Loucy (cell line): ENCODE measurements at regions not wholly inside any gene's neighbourhood (a gene's known extent, or its start where the extent isn't known, plus 50 kb on each side); places are given as distances from the start of the nearest gene placed in this dataset.

ENCODE experiments used
- H2AFZ ChIP-seq: fragments of 200-600 bp; sonication (generic); 2 replicates; pipeline ENCODE4 v1.6.0; 2016; ENCODE audit warnings: antibody characterized with exemption, mild to moderate bottlenecking, low read length, moderate library complexity
- H3F3A ChIP-seq: fragments of 200-600 bp; 2 replicates; pipeline ENCODE4 v1.6.0; 2016; ENCODE audit warnings: antibody characterized with exemption, low read depth, mild to moderate bottlenecking
- H3K27me3 ChIP-seq: fragments of 200-600 bp; sonication (generic); 2 replicates; pipeline ENCODE4 v1.6.1; 2014; ENCODE audit warnings: low read length, mild to moderate bottlenecking; ENCODE audit not compliant: insufficient read depth, poor library complexity, severe bottlenecking
- H3K36me3 ChIP-seq: fragments of 200-600 bp; sonication (generic); 2 replicates; pipeline ENCODE4 v1.6.1; 2016; ENCODE audit warnings: low read length; ENCODE audit not compliant: insufficient read depth
- H3K4me1 ChIP-seq: fragments of 200-600 bp; sonication (generic); 2 replicates; pipeline ENCODE4 v1.5.1; 2014; ENCODE audit warnings: low read length, mild to moderate bottlenecking; ENCODE audit not compliant: insufficient read depth, poor library complexity, severe bottlenecking
- H3K4me2 ChIP-seq: fragments of 200-600 bp; sonication (generic); 2 replicates; pipeline ENCODE4 v1.6.0; 2014; ENCODE audit warnings: antibody characterized with exemption, low read length, low read depth, mild to moderate bottlenecking; ENCODE audit not compliant: poor library complexity, severe bottlenecking
- H3K4me3 ChIP-seq: fragments of 200-600 bp; sonication (generic); 2 replicates; pipeline ENCODE4 v1.5.1; 2014; ENCODE audit warnings: low read length, mild to moderate bottlenecking, mixed read lengths; ENCODE audit not compliant: poor library complexity, severe bottlenecking
- H3K79me2 ChIP-seq: fragments of 200-600 bp; sonication (generic); 2 replicates; pipeline ENCODE4 v1.6.1; 2014; ENCODE audit warnings: low read length; ENCODE audit not compliant: insufficient read depth
- H3K9ac ChIP-seq: fragments of 200-600 bp; sonication (generic); 2 replicates; pipeline ENCODE4 v1.6.0; 2014; ENCODE audit warnings: mild to moderate bottlenecking, low read depth, low read length, moderate library complexity; ENCODE audit not compliant: poor library complexity, severe bottlenecking
- H3K9me2 ChIP-seq: fragments of 200-600 bp; sonication (generic); replicated peaks from 2 replicates; pipeline ENCODE4 v1.6.1; 2016; ENCODE audit warnings: low read depth, low read length, mixed read lengths
- H3K9me3 ChIP-seq: fragments of 200-600 bp; sonication (generic); 2 replicates; pipeline ENCODE4 v1.6.1; 2014; ENCODE audit warnings: mild to moderate bottlenecking, antibody characterized with exemption, low read length, low read depth; ENCODE audit not compliant: insufficient read depth
- H4K20me1 ChIP-seq: fragments of 200-600 bp; sonication (generic); 2 replicates; pipeline ENCODE4 v1.6.0; 2014; ENCODE audit warnings: antibody characterized with exemption, low read length, mild to moderate bottlenecking; ENCODE audit not compliant: insufficient read depth, poor library complexity, severe bottlenecking
- EZH2phosphoT487 ChIP-seq: fragments of 200-600 bp; IDR thresholded peaks from 2 replicates; pipeline ENCODE4 v1.6.1; 2018; ENCODE audit warnings: antibody characterized with exemption, mild to moderate bottlenecking, moderate library complexity, borderline replicate concordance
- TF ChIP-seq, protein P1 (sequence below): fragments of 200-600 bp; sonication (generic); conservative IDR thresholded peaks from 2 replicates; pipeline ENCODE4 v1.5.1; 2014; ENCODE audit warnings: mild to moderate bottlenecking, antibody characterized with exemption, low read length

DNA sequence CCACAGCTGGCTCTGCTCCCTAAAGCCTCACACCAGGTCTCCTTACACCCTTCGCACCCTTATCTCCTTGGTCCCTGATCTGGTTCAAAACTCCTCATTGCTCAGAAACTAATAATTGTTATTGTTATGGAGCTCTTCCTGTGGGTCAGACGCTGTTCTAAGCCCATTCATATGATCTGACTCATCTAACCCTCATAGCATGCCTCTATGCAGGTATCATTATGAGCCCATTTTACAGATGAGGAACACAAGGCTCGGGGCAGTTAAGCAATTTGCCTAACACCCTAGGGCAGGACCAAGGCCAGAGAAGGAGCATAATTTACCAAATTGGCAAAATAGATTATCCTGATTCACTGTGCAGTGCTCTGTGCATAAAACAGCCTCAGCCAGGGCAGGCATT lies 51.8 kb upstream of the CCDC167 start:
- TF ChIP-seq, protein P1, sequence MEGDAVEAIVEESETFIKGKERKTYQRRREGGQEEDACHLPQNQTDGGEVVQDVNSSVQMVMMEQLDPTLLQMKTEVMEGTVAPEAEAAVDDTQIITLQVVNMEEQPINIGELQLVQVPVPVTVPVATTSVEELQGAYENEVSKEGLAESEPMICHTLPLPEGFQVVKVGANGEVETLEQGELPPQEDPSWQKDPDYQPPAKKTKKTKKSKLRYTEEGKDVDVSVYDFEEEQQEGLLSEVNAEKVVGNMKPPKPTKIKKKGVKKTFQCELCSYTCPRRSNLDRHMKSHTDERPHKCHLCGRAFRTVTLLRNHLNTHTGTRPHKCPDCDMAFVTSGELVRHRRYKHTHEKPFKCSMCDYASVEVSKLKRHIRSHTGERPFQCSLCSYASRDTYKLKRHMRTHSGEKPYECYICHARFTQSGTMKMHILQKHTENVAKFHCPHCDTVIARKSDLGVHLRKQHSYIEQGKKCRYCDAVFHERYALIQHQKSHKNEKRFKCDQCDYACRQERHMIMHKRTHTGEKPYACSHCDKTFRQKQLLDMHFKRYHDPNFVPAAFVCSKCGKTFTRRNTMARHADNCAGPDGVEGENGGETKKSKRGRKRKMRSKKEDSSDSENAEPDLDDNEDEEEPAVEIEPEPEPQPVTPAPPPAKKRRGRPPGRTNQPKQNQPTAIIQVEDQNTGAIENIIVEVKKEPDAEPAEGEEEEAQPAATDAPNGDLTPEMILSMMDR, result no peak
- no peak for TF ChIP-seq EZH2phosphoT487
- H3K4me1 ChIP-seq, result no peaks in the 10 kb centered on the region
- H3K4me2 ChIP-seq, result no peak overlapping the region

DNA sequence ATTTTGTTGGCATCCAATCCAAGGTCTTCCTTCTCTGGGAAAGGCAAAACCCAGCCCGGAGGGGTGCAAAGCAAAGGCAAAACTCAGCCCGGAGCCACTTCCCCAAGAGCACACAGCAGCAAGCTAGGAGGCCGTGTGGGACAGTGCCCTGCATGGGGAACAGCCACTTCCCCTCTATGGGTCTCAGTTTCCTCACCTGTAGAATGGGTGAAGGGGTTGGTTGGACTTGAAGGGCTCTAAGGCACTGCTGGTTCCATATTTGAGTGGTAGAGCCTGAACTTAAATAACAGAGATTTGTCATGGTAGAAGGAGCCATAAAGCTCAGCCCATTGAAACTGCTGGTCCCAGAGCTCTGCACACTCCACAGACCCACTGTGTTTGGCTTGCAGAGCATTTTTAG lies 51.3 kb upstream of the CCDC167 start:
- Histone ChIP-seq H3F3A (no peaks in the 10 kb centered on the region), H3K4me1 (no peaks in the 10 kb centered on the region), H3K9me3 (no peaks in the 10 kb centered on the region), H3K27me3 (no peaks in the 10 kb centered on the region), H4K20me1 (no peaks in the 10 kb centered on the region), H3K79me2 (no peaks in the 10 kb centered on the region), H3K4me3 (no peak overlapping the region), H3K4me2 (no peak overlapping the region), H3K9ac (no peak overlapping the region), H3K36me3 (no peaks in the 10 kb centered on the region), H2AFZ (no peak overlapping the region), H3K9me2 (no peaks in the 10 kb centered on the region)
- TF ChIP-seq, protein P1, result no peak
- TF ChIP-seq EZH2phosphoT487, result no peak

More for the DNA sequence above, 51.8 kb upstream of the CCDC167 start:
- Histone ChIP-seq H3K79me2 (no peaks in the 10 kb centered on the region), H3K9me3 (no peaks in the 10 kb centered on the region), H4K20me1 (no peaks in the 10 kb centered on the region), H3K4me3 (no peak overlapping the region), H3F3A (no peaks in the 10 kb centered on the region), H3K9ac (no peak overlapping the region), H3K9me2 (no peaks in the 10 kb centered on the region), H3K36me3 (no peaks in the 10 kb centered on the region), H2AFZ (no peak overlapping the region), H3K27me3 (no peaks in the 10 kb centered on the region)

DNA sequence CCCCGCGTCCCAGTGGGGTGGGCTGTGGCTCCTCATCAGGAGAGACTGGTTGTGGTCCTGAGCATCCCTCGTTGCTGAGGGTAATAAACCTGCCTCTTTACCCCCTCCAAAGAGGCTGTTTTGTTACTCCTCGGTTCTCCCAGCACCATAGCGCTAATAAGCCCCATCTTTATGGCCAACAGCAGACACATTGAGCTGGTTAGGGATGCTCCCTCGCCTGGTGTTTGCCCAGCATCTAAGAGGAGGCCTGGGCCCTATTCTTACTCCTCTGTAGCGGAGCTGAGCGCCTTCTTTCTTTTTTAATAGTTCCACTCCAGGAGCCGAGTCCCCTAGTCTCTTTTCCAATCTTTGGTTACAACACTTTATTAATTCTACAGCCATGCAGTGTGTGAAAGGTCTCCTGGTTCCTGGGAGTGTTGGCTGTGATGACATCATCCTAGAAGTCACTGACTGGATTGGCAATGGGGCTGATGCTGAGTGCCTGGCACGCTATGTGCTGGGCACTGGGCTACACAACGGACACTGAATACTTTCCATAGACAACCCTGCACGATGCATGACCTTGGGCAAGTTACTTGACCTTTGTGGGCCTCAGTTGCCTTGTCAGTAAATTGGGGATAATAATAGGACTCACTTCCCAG lies 50.6 kb upstream of the CCDC167 start:
- no peaks in the 10 kb centered on the region for H3F3A ChIP-seq
- no peak overlapping the region for H3K4me3 ChIP-seq
- no peaks in the 10 kb centered on the region for H3K27me3 ChIP-seq
- H2AFZ ChIP-seq, result no peak overlapping the region
- H3K9ac ChIP-seq, result no peak overlapping the region
- no peaks in the 10 kb centered on the region for H3K4me1 ChIP-seq
- no peaks in the 10 kb centered on the region for H4K20me1 ChIP-seq
- no peaks in the 10 kb centered on the region for H3K9me2 ChIP-seq
- H3K79me2 ChIP-seq, result no peaks in the 10 kb centered on the region
- no peaks in the 10 kb centered on the region for H3K36me3 ChIP-seq
- H3K9me3 ChIP-seq, result no peaks in the 10 kb centered on the region
- no peak overlapping the region for H3K4me2 ChIP-seq
- TF ChIP-seq EZH2phosphoT487, result no peak
- TF ChIP-seq, protein P1, result no peak
